ENCODE measurements at regions not wholly inside any gene's neighbourhood (a gene's known extent, or its start where the extent isn't known, plus 50 kb on each side); places are given as distances from the start of the nearest gene placed in this dataset.

GRCh38 chr2:3035385-3036050, 342.1 kb downstream of the EIPR1 start:
- Histone ChIP-seq H3K79me2 (ENCODE audit: control insufficient read depth, insufficient read depth, low read length) (no peaks in the 10 kb centered on the region), H3K9me3 (replicated peaks; ENCODE audit: control insufficient read depth, insufficient read depth, low read length) (no peaks in the 10 kb centered on the region), H4K20me1 (ENCODE audit: control insufficient read depth, insufficient read depth) (no peaks in the 10 kb centered on the region), H3K9ac (ENCODE audit: control insufficient read depth, insufficient read depth, low read length) (no peak overlapping the region), H3K4me2 (ENCODE audit: control insufficient read depth, insufficient read depth) (no peak overlapping the region), H3K27ac (ENCODE audit: control insufficient read depth, insufficient read depth) (no peak overlapping the region), H3K36me3 (ENCODE audit: control insufficient read depth in 2 of 2, insufficient read depth in 2 of 2, low read length in 1 of 2) (no peaks in the 10 kb centered on the region), H2AFZ (ENCODE audit: control insufficient read depth, low read depth, low read length) (no peak overlapping the region), H3K27me3 (replicated peaks in 1 of 2; ENCODE audit: control insufficient read depth in 2 of 2, insufficient read depth in 2 of 2, low read length in 1 of 2) (no peaks in the 10 kb centered on the region), H3K4me1 (ENCODE audit: control insufficient read depth, insufficient read depth, low read length) (no peaks in the 10 kb centered on the region), H3K4me3 (no peak overlapping the region)
- 59% methylated on average over 20 of the region's 21 CpGs for WGBS (ENCODE audit: insufficient coverage, insufficient replicate concordance, low lambda C conversion rate, missing lambda C conversion rate)
- in situ Hi-C loops (cut with MboI): no loop called here
- ChIA-PET POLR2A (no interaction called here), SMC1A (ENCODE audit: uncharacterized antibody, unreplicated experiment) (no interaction called here), CTCF (no interaction called here), RAD21 (ENCODE audit: unreplicated experiment) (no interaction called here)
- TF ChIP-seq MXI1 (IDR thresholded peaks at IDR 0.05; ENCODE audit: low read depth, low read length) (no peak), ZBTB11 (CRISPR knock-in tag; IDR thresholded peaks at IDR 0.05) (no peak), KAT2A (conservative IDR thresholded peaks at IDR 0.05; ENCODE audit: control insufficient read depth, low read depth, low read length) (no peak), ZNF274 (IDR thresholded peaks at IDR 0.05; ENCODE audit: insufficient read depth, insufficient read length) (no peak), NKRF (conservative IDR thresholded peaks at IDR 0.05) (no peak), CREB1 (IDR thresholded peaks at IDR 0.05; ENCODE audit: low read depth) (no peak), MEF2A (IDR thresholded peaks at IDR 0.05; ENCODE audit: insufficient read depth, low read depth, low read length) (no peak), MEF2B (IDR thresholded peaks at IDR 0.05; ENCODE audit: partially characterized antibody, poor library complexity, severe bottlenecking) (no peak), MAX (IDR thresholded peaks at IDR 0.05; ENCODE audit: low read depth, low read length) (no peak)
- TF ChIP-seq, protein P1, sequence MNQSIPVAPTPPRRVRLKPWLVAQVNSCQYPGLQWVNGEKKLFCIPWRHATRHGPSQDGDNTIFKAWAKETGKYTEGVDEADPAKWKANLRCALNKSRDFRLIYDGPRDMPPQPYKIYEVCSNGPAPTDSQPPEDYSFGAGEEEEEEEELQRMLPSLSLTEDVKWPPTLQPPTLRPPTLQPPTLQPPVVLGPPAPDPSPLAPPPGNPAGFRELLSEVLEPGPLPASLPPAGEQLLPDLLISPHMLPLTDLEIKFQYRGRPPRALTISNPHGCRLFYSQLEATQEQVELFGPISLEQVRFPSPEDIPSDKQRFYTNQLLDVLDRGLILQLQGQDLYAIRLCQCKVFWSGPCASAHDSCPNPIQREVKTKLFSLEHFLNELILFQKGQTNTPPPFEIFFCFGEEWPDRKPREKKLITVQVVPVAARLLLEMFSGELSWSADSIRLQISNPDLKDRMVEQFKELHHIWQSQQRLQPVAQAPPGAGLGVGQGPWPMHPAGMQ (IDR thresholded peaks at IDR 0.05; ENCODE audit: borderline replicate concordance): no peak
- no TSS peak for BruUV-seq (replicated peaks)
- FAIRE-seq (no peak), ATAC-seq (no peak), DNase-seq (ENCODE audit: low read depth, low spot score) (no peak)
- intact Hi-C loops (cut with micrococcal nuclease; ENCODE audit: unreplicated experiment): no loop called here

All from GM12878 (cell line).